PC-3 (cell line): ENCODE measurements at regions not wholly inside any gene's neighbourhood (a gene's known extent, or its start where the extent isn't known, plus 50 kb on each side); places are given as distances from the start of the nearest gene placed in this dataset.

ENCODE experiments used
- EZH2 ChIP-seq: fragments of 300-600 bp; sonication (generic); IDR thresholded peaks from one replicate; pipeline ENCODE4 v1.6.1; 2017; ENCODE audit warnings: antibody characterized with exemption, mild to moderate bottlenecking, low read length; ENCODE audit not compliant: unreplicated experiment
- TF ChIP-seq, protein P1 (sequence below): fragments of 300-600 bp; sonication (generic); conservative IDR thresholded peaks from 2 replicates; pipeline ENCODE4 v1.5.1; 2017; ENCODE audit warnings: antibody characterized with exemption, low read depth, mild to moderate bottlenecking, low read length

DNA sequence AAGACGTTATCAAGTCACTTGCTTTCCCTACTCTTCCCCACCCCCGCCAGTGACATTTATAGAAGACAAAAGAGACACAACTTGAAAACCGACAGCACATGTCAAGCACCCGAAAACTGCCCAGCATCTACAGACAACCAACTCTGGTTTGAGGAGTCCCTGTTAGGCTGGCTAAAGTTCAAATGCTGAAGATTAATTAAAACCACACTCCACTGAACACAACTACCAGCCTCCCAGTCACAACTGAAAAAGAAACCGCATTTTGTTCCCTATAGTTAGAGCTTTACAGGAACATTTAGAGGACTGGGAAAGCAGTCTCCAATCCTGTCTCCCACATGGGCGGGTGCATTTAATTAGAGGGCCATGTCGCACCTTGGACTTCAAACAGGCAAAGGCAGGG, 73.0 kb upstream of the COX10 start:
- TF ChIP-seq, protein P1, sequence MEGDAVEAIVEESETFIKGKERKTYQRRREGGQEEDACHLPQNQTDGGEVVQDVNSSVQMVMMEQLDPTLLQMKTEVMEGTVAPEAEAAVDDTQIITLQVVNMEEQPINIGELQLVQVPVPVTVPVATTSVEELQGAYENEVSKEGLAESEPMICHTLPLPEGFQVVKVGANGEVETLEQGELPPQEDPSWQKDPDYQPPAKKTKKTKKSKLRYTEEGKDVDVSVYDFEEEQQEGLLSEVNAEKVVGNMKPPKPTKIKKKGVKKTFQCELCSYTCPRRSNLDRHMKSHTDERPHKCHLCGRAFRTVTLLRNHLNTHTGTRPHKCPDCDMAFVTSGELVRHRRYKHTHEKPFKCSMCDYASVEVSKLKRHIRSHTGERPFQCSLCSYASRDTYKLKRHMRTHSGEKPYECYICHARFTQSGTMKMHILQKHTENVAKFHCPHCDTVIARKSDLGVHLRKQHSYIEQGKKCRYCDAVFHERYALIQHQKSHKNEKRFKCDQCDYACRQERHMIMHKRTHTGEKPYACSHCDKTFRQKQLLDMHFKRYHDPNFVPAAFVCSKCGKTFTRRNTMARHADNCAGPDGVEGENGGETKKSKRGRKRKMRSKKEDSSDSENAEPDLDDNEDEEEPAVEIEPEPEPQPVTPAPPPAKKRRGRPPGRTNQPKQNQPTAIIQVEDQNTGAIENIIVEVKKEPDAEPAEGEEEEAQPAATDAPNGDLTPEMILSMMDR = no peak
- TF ChIP-seq EZH2 = no peak
